GM19239 (cell line): ENCODE measurements at regions not wholly inside any gene's neighbourhood (a gene's known extent, or its start where the extent isn't known, plus 50 kb on each side); places are given as distances from the start of the nearest gene placed in this dataset.

ENCODE experiments used
- DNase-seq: peaks from one replicate; pipeline ENCODE4 v3.0.0; 2011; ENCODE audit warnings: low spot score; ENCODE audit not compliant: insufficient read length
- FAIRE-seq: peaks from 2 replicates; lab custom pipeline; 2011; peaks lifted over from hg19 to GRCh38; lab: Jason Lieb, UNC

GRCh38 chr5:8984386-8984785 is 561.5 kb downstream of the SEMA5A start:
- DNase-seq = no peak
- no peak for FAIRE-seq
